GM23338 (cell line): ENCODE measurements at regions not wholly inside any gene's neighbourhood (a gene's known extent, or its start where the extent isn't known, plus 50 kb on each side); places are given as distances from the start of the nearest gene placed in this dataset.

Experiments
- CREB1 ChIP-seq: fragments of 250-450 bp; sonication (Bioruptor Pico); IDR thresholded peaks from 2 replicates; pipeline ENCODE4 v1.5.0; 2020; ENCODE audit warnings: low read depth, mild to moderate bottlenecking, moderate library complexity
- EZH2 ChIP-seq: fragments of 200-600 bp; sonication (generic); IDR thresholded peaks from one replicate; pipeline ENCODE4 v1.8.0; 2017; ENCODE audit warnings: antibody characterized with exemption, mild to moderate bottlenecking, low read depth; ENCODE audit not compliant: unreplicated experiment
- EZH2phosphoT487 ChIP-seq: fragments of 200-600 bp; sonication (generic); IDR thresholded peaks from one replicate; pipeline ENCODE4 v1.8.1; 2018; ENCODE audit warnings: antibody characterized with exemption; ENCODE audit not compliant: unreplicated experiment
- POLR2AphosphoS5 ChIP-seq: IDR thresholded peaks from 2 replicates; pipeline ENCODE4 v1.6.1; 2016; ENCODE audit warnings: antibody characterized with exemption, low read depth
- ZNF331 ChIP-seq: fragments of 250-450 bp; sonication (Bioruptor Pico); IDR thresholded peaks from 2 replicates; pipeline ENCODE4 v1.5.0; 2020; ENCODE audit warnings: low read depth, mild to moderate bottlenecking, moderate library complexity
- TF ChIP-seq, protein P1 (sequence below): IDR thresholded peaks from one replicate; pipeline ENCODE4 v1.6.1; 2018; ENCODE audit warnings: antibody characterized with exemption; ENCODE audit not compliant: unreplicated experiment
- TF ChIP-seq, protein P2 (sequence below), 2 experiments: fragments of 200-600 bp in 1 of 2; sonication (generic) in 1 of 2; conservative IDR thresholded peaks; 2 replicates each; pipeline versions ENCODE4 v1.5.1 to v1.6.1; 2016 to 2017; ENCODE audit warnings: antibody characterized with exemption in 2 of 2, low read depth in 2 of 2, mild to moderate bottlenecking in 2 of 2, moderate library complexity in 1 of 2
- TF ChIP-seq, protein P3 (sequence below): IDR thresholded peaks from 2 replicates; pipeline ENCODE4 v1.6.1; 2016; ENCODE audit warnings: antibody characterized with exemption

DNA sequence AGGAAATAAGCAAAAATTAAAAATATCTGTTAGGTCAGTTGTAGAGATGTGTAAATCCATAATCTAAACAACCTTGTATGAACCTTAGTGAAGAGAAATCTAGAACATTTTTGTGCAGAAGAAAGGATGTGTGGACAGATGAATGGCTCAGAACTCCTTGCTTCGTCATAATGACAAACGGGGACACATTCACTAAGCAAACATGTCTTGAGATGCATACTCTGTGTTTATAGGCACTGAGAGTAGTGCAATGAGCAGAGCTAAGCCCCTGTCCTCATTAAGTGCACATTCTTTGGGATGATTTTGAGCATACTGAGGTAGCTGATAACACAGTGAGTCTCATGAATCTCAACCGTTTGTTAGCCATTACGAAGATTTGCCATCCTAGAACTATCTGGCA is 360.6 kb upstream of the ANKRD30A start:
- TF ChIP-seq, protein P1, sequence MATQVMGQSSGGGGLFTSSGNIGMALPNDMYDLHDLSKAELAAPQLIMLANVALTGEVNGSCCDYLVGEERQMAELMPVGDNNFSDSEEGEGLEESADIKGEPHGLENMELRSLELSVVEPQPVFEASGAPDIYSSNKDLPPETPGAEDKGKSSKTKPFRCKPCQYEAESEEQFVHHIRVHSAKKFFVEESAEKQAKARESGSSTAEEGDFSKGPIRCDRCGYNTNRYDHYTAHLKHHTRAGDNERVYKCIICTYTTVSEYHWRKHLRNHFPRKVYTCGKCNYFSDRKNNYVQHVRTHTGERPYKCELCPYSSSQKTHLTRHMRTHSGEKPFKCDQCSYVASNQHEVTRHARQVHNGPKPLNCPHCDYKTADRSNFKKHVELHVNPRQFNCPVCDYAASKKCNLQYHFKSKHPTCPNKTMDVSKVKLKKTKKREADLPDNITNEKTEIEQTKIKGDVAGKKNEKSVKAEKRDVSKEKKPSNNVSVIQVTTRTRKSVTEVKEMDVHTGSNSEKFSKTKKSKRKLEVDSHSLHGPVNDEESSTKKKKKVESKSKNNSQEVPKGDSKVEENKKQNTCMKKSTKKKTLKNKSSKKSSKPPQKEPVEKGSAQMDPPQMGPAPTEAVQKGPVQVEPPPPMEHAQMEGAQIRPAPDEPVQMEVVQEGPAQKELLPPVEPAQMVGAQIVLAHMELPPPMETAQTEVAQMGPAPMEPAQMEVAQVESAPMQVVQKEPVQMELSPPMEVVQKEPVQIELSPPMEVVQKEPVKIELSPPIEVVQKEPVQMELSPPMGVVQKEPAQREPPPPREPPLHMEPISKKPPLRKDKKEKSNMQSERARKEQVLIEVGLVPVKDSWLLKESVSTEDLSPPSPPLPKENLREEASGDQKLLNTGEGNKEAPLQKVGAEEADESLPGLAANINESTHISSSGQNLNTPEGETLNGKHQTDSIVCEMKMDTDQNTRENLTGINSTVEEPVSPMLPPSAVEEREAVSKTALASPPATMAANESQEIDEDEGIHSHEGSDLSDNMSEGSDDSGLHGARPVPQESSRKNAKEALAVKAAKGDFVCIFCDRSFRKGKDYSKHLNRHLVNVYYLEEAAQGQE: no peak
- TF ChIP-seq EZH2phosphoT487 (no peak), EZH2 (no peak), CREB1 (CRISPR knock-in tag) (no peak), POLR2AphosphoS5 (no peak), ZNF331 (no peak)
- TF ChIP-seq, protein P2, sequence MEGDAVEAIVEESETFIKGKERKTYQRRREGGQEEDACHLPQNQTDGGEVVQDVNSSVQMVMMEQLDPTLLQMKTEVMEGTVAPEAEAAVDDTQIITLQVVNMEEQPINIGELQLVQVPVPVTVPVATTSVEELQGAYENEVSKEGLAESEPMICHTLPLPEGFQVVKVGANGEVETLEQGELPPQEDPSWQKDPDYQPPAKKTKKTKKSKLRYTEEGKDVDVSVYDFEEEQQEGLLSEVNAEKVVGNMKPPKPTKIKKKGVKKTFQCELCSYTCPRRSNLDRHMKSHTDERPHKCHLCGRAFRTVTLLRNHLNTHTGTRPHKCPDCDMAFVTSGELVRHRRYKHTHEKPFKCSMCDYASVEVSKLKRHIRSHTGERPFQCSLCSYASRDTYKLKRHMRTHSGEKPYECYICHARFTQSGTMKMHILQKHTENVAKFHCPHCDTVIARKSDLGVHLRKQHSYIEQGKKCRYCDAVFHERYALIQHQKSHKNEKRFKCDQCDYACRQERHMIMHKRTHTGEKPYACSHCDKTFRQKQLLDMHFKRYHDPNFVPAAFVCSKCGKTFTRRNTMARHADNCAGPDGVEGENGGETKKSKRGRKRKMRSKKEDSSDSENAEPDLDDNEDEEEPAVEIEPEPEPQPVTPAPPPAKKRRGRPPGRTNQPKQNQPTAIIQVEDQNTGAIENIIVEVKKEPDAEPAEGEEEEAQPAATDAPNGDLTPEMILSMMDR (conservative IDR thresholded peaks at IDR 0.05; ENCODE audit: low read depth in 2 of 2): no peak
- TF ChIP-seq, protein P3, sequence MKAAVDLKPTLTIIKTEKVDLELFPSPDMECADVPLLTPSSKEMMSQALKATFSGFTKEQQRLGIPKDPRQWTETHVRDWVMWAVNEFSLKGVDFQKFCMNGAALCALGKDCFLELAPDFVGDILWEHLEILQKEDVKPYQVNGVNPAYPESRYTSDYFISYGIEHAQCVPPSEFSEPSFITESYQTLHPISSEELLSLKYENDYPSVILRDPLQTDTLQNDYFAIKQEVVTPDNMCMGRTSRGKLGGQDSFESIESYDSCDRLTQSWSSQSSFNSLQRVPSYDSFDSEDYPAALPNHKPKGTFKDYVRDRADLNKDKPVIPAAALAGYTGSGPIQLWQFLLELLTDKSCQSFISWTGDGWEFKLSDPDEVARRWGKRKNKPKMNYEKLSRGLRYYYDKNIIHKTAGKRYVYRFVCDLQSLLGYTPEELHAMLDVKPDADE: no peak
